VCaP (cell line): ENCODE measurements at regions not wholly inside any gene's neighbourhood (a gene's known extent, or its start where the extent isn't known, plus 50 kb on each side); places are given as distances from the start of the nearest gene placed in this dataset.
A peak's percentile ranks its signal among the peaks of the same experiment; 100 is the strongest.

Source experiments
- H3K27ac ChIP-seq: fragments of 450-650 bp; 2 replicates; pipeline ENCODE4 v1.5.1; 2017
- CTCF ChIP-seq: fragments of 450-650 bp; conservative IDR thresholded peaks from 2 replicates; pipeline ENCODE4 v1.5.1; 2017; ENCODE audit warnings: mild to moderate bottlenecking, moderate library complexity

GRCh38 chr17:55620945-55621344 is 101.7 kb downstream of the TMEM100 start:
- no peak overlapping the region for H3K27ac ChIP-seq
- TF ChIP-seq CTCF, result no peak

- TF ChIP-seq CTCF, result no peak
- no peak overlapping the region for H3K27ac ChIP-seq
These were observed 102.6 kb downstream of the TMEM100 start for GRCh38 chr17:55620023-55620422.

GRCh38 chr17:55617441-55617840 is 105.2 kb downstream of the TMEM100 start:
- H3K27ac ChIP-seq, result no peak overlapping the region
- TF ChIP-seq CTCF, result no peak

- TF ChIP-seq CTCF, result no peak
- H3K27ac ChIP-seq, result no peak overlapping the region
These were observed 102.8 kb upstream of the SMIM36 start for GRCh38 chr17:55614061-55614460.

GRCh38 chr17:55612691-55613141 is 101.5 kb upstream of the SMIM36 start:
- H3K27ac ChIP-seq, result no peak overlapping the region
- no peak for TF ChIP-seq CTCF

- peak overlapping the region; percentile 64 for H3K27ac ChIP-seq
- no peak for TF ChIP-seq CTCF
These were observed 96.6 kb upstream of the SMIM36 start for GRCh38 chr17:55607731-55608341.

GRCh38 chr17:55606488-55606815 is 95.2 kb upstream of the SMIM36 start:
- H3K27ac ChIP-seq, result no peak overlapping the region
- TF ChIP-seq CTCF, result no peak
